Epidermal melanocyte (primary cell): ENCODE measurements at regions not wholly inside any gene's neighbourhood (a gene's known extent, or its start where the extent isn't known, plus 50 kb on each side); places are given as distances from the start of the nearest gene placed in this dataset.
"Not testable (repeated sequence)": the region's sequence is repeated elsewhere in the genome, so short reads cannot be mapped to it uniquely, and the experiment has no call there.

Experiments
- DNase-seq: peaks from one replicate; pipeline ENCODE4 v3.0.0; 2011; ENCODE audit warnings: low spot score; ENCODE audit not compliant: insufficient read length

GRCh38 chr5:109989994-109990722 is 300.4 kb downstream of the MAN2A1 start:
- DNase-seq = no peak

DNA sequence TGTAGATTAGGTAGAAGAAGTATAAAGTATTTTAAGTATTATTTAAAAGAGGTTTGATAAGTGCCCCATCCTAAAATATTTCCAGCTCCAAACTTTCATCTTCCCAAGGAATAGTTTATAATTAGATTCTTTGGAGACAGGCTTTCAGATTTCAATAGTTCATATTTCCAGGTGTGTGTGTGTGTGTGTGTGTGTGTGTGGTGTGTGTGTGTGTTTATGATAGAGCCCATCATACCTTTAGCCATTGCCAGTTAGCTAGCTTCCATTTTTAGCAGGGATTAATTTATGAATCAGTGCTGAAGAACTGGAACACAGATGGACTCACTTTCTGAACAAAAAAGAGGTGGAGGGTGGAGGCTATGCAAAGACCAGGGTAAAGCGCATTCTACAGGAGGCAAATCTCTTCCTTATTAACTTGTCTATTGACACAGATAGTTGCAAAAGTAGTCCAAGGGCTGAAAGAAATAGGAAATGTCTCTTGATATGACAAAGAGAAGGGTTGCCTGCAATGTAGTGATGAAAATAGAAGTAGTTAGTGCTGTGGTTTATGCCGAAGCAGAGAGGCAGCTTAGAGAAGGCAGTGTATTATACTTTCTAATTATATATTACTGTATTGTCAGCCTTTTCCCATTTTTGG is 301.1 kb downstream of the MAN2A1 start:
- no peak for DNase-seq

GRCh38 chr5:109992264-109992915 is 302.7 kb downstream of the MAN2A1 start:
- no peak for DNase-seq

DNA sequence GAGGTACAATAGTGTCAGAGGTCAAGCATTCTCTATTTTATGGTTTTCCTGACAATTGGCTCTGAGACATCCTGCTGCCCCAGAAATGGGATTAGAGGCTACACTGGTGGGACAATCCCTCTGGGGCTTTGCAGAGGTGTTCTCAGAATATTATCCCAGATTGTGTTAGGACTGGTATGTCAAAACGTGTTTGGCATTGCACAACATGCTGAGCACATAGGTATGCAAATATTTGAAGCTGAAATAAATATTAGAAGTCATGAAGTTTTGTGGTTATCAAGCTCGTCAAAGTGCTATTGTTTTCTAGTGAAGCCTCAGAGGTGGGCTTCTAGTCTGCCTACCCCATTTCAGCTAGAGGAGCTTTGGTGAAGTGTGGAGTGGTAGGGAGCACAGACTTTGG is 304.4 kb downstream of the MAN2A1 start:
- no peak for DNase-seq

GRCh38 chr5:109996246-109996645 is 306.5 kb downstream of the MAN2A1 start:
- peak; percentile 28 for DNase-seq

GRCh38 chr5:109997161-109997560 is 307.4 kb downstream of the MAN2A1 start:
- no peak for DNase-seq

GRCh38 chr5:109998208-109998607 is 308.5 kb downstream of the MAN2A1 start:
- no peak for DNase-seq

- no peak for DNase-seq
Measured at GRCh38 chr5:109998726-109999125, 309.0 kb downstream of the MAN2A1 start.

GRCh38 chr5:110001648-110002047 is 311.9 kb downstream of the MAN2A1 start:
- no peak for DNase-seq

GRCh38 chr5:110002652-110003051 is 312.9 kb downstream of the MAN2A1 start:
- no peak for DNase-seq

DNA sequence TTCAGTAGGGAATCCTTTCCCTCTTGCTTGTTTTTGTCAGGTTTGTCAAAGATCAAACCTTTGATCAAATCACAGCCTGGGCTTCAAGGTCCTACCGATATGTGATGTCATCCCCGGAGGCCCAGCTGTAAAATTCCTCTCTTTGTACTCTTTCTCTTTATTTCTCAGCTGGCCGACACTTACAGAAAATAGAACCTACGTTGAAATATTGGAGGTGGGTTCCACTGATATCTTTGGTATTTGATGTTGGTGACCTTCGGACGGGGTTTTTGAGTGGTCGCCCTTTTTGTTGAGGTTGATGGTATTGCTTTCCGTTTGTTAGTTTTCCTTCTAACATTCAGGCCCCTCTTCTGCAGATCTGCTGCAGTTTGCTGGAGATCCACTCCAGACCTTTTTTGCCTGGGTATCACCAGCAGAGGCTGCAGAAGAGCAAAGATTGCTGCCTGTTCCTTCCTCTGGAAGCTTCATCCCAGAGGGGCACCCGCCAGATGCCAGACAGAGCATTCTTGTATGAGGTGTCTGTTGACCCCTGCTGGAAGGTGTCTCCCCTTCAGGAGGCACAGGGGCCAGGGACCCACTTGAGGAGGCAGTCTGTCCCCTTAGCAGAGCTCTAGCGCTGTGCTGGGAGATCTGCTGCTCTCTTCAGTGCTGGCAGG is 316.3 kb downstream of the MAN2A1 start:
- DNase-seq = not testable (repeated sequence)

GRCh38 chr5:110007101-110007500 is 317.4 kb downstream of the MAN2A1 start:
- no peak for DNase-seq

- no peak for DNase-seq
Measured at GRCh38 chr5:110008131-110008530, 318.4 kb downstream of the MAN2A1 start.

GRCh38 chr5:110012145-110012544 is 322.4 kb downstream of the MAN2A1 start:
- DNase-seq = no peak

DNA sequence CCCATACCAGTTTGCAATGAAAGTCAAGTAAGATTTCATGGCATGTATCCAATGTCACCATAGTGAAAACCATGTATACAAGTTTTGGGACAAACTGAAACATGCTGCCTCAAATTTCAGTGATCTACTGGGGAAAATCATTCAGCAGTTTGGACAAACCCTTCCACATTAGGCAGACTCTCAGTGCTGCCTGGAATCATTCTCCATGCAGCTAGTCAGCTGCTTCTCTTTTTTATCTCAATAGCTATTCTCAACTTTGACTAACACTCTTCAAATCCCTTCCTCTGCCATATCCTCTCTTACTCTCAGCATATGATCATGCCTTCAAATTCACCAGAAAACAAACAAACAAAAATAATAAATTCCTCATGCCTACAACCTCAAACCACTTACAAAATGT is 323.3 kb downstream of the MAN2A1 start:
- no peak for DNase-seq

DNA sequence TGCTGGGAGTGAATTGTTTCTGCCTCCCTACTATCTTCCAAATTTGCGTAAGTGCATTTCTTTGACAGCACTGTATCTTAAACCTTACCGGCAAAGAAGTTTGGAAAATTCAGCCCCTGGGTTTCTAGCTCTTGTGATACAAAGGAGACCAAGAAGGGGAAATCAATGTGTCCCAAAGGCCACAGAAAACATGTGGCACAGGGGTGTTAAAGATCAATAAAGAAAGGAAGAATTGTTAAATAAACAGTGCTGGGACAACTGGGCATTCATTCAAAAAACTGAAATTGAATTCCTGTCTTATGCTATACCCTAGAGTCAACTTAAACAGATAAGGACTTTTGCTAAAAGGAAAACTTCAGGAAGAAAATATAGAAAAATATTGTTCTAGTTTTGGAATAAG is 328.1 kb downstream of the MAN2A1 start:
- DNase-seq = no peak

DNA sequence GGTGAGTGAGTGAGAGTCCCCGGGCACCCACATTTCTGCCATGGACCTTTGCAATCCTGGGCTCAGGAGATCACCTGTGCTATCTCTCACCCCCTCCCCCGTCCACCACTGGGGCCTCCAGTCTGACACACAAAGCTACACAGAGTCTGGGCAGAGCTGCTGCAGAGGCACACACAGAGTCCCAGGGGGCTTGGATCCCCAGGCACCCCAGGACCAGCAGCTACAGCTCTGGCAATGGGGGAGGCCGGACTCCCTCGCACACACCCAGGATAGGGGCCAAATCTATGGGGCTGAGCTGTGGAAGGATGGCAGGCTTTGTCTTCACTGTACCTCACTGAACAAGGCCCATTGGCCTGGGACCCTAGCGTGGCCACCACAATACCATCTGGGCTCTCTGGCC is 328.8 kb downstream of the MAN2A1 start:
- no peak for DNase-seq

- DNase-seq = no peak
Measured at GRCh38 chr5:110019119-110019518, 329.4 kb downstream of the MAN2A1 start.

- no peak for DNase-seq
Measured at GRCh38 chr5:110019780-110020179, 330.1 kb downstream of the MAN2A1 start.

- no peak for DNase-seq
Measured at GRCh38 chr5:110021251-110021650, 331.5 kb downstream of the MAN2A1 start.

- DNase-seq = no peak
Measured at GRCh38 chr5:110025160-110025559, 335.4 kb downstream of the MAN2A1 start.
